Nucleus accumbens (tissue), 56 donors: ENCODE measurements at regions not wholly inside any gene's neighbourhood (a gene's known extent, or its start where the extent isn't known, plus 50 kb on each side); places are given as distances from the start of the nearest gene placed in this dataset.
"Not testable (repeated sequence)": the region's sequence is repeated elsewhere in the genome, so short reads cannot be mapped to it uniquely, and the experiment has no call there.

Experiments used
- DNase-seq, 56 donors: peaks; one replicate each; lab custom pipeline; 2025; lab: John Stamatoyannopoulos, UW

DNA sequence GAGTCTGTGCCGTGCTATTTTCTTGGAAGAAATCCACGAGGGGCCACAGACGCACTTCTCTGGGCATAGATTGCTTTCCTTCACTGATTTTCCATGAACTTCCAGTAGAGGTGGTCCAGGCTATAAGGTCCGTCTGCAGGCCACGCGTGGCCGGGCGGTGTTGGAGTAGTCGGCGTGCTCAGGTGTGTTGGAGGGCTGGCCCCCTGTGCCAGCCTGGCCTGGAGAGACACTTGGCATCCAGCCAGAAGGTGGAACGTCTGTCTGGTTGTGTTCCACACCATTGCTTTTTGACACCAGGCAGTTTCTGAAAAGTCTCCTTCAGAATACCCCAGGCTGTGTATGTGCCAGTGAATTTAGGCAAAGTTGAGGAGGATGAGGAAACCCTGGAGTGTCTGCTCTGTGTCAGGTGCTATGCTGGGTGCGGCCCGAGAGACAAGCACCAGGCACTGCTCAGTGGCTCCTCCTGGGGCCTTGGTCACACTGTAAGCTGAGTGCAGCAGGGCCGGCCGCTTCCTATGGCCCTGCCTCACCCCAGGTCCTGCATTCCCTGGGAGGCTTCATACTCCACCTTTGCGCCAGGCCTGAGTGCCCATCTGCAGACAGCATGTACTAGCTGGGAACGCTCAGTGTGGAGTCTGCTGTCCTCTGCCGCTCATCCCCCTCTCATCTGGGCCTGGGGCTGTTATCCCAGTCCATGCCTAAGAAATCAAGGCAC is 52.1 kb upstream of the TAMM41 start:
- DNase-seq, result no peak

DNA sequence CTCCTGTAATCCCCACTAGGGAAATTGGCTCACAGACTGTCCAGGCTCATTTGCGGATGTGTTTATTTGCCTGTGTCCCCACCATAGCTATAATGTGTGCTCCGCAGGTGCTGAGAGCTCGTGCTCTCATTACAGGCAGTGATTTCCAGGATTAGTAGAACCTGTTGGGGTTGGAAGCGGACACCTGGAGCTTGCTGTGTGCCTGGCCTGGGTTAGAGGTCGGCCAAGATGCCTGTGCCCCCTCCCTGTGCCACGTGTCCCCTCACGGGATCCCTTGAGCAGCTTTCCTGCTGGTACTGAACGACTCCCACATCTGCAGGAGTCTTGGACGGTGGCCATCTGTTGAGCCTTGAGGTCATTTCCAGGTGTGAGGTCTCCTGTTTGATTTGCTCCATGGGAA is 52.7 kb upstream of the TAMM41 start:
- not testable (repeated sequence) for DNase-seq

DNA sequence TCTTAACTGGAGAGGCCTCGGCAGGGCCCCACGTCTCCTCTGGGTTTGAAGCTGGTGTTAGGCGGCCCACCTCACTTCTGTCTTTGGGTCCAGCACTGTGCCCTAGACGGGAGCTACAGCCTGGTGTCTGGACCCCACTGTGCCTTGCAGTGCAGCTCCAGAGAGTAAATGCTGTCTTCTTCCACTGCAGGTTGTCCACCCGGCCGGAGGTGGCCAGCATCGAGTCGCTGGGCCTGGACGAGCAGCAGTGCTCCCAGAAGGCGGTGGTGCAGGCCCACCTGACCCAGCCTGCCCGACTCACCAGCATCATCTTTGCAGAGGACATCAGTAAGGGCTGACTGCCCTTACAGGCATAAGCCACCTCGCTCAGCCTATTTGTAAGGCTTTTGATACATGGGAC is 53.1 kb upstream of the TAMM41 start:
- no peak for DNase-seq

DNA sequence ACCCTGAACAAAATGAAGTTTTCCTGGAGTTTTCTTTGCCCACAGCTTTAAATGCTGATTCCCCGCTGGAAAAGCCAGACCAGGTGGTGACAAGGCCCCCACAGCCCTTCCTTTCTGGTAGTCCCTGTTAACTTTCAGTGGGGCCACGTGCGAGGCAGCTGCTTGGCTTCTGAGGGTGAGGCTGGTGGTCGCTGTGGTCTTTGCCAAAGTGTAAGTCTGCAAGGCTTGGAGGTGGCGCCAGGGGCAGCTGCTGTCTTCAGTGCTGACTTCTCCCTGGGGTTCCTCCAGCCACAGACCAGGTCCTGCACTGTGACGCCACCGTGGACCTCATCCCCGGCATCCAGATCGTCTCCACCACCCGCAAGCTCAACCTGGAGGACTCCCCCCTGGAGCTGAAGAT is 54.1 kb upstream of the TAMM41 start:
- DNase-seq, result no peak

DNA sequence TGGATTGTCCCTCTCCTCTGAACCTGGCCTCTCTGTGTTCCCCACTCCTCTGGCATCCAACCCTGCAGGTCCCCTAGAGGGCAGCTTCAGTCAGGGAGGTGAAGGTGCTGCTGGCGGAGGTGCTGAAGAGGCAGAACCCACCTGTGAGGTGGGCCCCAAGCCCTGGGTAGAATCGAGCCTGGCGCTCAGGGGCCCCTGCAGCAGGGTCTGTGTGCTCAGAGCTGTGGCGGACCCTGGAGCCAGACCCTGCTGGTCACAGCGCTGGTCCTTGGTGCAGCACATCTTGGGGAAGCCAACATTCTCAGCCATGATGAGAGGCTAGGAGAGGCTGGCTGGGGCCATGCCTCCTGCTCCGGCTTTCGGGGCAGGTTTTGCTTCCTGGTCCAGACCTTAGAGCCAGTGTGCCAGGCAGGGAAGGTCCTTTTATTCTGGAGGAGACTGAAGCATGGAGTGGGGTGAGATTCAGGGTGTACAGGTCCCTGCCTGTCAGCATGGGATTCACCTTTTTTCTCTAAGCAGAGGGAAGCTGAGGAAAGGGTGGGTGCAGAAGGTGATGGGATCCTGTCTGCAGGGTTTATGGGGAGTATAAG is 54.7 kb upstream of the TAMM41 start:
- DNase-seq, result no peak

DNA sequence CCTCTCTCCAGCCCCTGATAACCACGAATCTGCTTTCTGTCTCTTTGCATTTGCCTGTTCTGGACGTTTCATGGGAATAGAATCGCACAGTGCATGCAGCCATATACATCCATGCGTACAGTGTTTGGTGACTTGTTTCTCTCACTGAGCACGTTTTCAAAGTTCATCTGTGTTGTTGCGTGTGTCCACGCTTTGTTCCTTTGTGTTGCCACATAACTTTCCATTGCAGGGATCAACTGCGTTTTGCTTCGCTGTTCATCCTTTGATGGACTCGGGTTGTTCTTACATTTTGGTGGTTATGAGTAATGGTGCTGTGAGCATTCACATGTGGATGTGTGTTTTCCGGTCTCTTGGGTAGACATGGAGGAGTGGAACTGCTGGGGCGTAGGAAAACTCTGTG is 56.4 kb upstream of the TAMM41 start:
- DNase-seq, result no peak

DNA sequence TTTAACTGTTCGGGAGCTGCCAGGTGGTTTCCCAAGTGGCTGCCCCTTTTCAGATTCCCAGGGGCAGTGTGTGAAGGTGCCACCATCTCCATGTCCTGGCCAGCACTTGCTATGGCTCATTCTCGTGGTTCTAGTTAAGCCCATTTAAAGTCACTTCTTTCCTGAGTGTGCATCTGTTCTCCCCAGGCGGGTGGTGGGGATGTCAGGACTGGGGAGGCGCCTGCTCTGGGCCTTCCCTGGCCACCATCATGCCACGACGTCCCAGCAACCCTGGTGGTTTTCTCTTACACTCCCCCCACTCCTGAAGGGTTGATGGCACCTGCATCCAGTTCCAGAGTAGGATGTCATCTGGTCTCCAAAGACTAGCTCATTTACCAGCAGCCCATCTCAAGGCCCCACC is 56.8 kb upstream of the TAMM41 start:
- no peak for DNase-seq

DNA sequence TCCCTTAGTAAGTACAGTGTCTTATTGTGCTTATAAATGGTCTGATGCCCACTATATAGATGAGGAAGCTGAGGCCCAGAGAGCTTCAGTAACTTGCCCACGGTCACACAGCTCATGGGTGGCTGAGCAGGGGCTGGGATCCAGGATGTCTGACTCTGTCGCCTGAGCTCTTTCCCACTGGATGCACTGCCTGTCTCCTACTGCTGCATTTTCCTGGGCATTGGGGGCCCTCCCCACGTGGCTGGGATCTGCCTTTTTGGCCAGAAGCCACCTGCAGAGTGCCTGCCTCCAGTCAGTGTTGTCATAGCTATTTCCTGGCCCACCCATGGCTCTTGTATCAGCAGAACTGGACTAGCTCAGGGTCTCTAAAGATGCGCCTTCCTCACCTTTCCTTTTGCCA is 57.5 kb upstream of the TAMM41 start:
- DNase-seq, result no peak

DNA sequence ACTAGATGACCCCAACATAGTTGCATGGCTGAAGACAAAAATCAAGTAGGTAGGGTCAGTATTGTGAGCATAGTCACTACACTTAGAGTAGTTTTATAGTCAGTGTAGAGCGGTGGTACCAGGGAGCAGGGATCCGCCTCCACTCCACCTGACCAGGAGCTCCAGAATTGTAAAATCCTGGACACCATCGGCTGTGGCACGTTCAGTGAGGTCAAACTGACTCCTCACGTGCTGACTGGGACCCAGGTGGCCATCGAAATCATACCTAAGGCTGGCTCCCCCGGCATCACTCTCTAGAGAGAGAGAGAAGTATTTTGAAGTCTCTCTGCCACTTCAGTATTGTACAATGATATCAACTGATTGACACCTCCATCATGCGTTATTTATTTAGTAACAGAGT is 59.7 kb upstream of the TAMM41 start:
- no peak for DNase-seq

DNA sequence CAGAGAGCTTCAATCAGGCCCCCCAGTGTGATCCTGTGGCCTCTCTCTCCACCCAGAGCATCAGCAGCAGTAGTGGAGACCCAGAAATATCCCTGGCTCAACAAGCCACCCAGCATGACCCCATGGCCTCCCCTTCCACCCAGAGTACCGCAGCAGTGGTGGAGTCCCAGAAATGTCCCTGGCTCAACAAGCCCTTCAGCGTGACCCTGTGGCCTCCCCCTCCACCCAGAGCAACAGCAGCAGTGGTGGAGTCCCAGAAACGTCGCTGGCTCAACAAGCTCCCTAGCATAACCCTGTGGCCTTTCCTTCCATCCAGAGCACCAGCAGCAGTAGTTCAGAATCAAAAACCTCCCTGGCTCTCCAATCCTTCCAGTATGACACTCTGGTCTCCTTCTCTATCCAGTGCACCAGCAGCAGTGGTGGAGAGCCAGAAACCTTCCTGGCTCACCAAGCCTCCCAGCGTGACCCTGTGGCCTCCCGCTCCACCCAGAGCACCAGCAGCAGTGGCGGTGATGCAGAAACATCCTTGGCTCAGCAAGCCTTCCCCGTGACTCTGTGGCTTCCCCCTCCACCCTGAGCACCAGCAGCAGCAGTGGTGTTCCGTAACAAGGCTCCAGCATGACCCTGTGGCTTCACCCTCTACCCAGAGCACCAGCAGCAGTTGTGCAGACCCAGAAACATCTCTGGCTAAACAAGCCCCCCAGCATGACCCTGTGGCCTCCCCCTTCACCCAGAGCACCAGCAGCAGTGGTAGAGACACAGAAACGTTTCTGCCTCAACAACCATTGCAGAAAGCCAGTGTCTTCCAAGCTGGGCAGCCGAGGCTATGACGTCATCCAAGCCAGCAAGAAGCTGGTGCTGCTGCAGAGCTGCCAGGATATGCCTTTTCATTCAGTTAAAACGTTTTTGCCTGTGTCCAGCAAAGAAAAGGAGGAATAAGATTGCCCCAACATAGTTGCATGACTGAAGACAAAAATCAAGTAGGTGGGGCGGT is 61.3 kb upstream of the TAMM41 start:
- DNase-seq, result peak in 9 of 56 donors; percentile 2 to 36 (median 7)

DNA sequence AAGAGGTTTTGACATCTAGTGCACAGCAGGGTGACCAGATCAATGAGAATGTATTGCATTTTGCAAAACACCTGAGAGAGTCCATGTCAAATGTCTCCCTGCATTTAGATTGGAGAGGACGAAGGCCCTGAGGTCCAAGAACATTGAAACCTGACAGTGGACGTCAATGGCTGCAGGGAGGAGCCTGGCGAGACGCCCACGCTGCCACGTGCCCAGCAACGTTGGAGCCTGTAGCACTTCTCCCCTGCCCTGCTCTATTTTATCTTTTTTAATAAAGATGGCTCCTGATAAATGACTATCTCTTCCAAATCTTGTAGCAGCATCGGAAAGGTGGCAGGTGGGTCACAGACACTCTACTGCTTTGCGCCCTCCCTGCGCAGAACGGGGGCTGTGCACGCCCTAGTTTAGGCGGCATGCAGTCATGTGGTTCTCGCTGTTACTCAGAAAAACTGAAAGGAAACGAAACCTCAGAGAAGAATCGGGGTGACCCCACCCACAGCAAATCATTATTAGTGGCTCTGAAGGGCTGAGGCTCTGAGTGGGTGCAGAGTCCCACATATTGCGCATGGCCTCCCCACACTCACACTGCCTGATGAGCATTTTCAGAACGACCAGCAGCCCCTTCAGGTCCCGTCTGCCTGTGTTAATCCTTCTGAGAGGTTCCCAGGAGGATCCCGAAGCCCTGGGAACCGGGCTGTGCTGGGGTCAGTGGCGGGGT is 62.5 kb upstream of the TAMM41 start:
- DNase-seq, result no peak

DNA sequence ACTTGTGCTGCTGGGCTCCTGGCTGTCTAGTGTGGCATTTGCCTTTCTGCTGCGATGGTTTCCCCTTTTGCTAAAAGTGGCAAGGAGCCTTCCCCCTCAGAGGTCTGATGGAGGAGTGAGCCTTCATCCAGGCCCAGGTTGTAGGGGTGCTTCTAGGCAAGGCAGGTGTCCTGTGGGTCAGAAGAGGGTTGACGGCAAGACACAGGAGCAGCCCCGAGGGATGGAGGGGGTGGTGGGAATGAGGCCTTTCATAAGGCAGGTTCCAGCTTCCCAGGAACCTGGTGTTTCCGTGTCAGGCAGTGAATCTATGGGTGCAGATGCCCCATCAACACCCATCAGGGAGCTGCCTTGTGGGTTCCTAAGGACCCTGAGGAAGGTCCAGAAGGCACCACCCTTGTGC is 63.0 kb upstream of the TAMM41 start:
- DNase-seq, result no peak

DNA sequence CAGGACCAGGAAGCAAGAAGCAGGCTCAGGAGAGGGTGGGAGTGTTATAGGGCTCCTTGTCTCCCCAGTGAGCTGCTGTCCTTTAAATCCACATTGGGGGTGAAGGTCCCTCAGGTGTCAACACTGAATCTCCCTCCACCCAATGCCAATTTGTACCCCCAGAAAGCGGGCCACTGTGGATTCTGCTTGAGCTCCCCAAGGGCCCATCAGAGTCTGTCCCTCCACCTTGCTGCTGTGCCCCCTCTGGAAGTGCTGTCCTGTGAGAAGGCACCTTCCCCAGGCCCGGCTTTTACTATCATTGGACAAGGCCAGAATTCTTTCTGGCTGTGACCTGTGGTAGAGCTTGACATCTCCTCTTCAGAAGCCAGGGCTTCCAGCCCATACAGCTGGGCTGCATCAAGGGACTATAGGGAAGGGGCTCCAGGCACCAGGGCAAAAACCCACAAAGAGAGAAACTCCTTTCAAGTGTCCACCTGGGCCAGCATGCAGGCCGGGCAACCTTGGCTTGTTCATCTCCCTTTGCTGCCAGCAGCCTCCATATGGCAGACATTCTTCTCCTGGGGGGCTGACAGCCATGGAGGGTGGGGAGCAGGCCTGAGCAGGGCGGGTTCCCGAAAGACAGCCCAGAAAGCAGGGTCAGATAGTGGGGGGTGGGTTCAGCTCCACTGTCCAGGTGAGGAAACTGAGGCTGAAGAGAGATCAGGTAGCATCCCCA is 63.7 kb upstream of the TAMM41 start:
- DNase-seq, result not testable (repeated sequence)

DNA sequence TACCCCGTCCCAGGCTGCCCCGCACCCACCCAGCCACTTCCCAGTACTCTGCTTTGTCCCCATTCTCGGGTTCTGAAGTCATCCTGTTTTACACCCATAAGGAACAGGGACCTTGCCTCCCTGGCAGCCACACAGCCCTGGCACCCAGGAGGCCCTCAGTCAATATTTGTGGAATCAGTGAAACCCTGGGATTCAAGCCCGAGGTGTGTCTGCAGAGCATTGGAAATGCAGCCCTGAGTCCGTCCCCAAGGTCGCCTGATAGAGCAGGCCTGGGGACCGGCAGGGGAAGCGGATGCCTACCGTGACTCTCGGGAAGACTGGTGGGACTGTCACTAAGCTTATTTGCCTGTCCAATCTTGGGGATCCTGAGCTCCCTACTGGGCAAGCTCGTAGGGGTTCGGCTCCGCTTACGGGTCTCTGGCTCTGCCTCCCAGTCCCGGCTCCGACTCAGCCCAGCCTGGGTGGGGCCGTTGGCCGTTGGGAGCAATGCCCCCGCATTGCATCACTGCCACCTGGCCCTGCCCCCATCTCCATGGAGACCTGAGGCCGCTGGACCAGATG is 64.4 kb upstream of the TAMM41 start:
- DNase-seq, result no peak

DNA sequence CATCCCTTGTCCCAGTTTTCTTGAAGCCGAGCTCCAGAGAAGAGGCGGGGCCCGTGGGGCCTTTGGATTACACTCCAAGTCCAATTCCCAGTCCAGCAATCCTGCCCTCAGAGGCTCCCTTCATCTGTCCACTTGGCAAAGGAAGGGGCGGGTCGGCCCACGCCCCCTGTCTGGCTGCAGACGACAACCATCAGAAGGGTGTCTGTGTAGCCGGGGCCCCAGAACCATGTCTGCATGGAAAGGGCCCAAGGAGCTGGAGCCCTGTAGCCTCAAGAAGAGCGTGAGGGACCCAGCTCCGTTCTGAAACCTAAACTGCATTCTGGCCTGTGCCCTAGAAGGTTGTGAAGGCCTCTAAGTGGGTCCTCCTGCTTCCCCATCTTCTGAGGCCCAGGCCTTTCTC is 65.2 kb upstream of the TAMM41 start:
- not testable (repeated sequence) for DNase-seq

DNA sequence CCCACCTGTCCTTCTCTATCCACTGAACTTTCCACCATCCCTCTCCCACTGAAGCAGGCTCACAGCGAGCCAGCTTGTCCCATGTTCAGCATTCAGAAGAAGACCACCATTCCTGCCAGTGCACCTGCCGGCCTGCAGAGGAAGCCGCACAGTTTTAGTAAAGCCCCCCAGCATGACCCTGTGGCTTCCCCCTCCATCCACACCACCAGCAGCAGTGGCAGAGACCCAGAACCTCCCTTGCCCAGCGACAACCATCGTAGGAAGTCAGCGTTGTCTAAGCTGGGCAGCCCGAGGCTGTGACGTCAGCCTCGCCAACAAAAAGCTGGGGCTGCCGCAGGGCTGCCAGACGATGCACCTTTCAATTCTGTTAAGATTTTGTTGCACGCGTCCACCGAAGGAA is 66.6 kb upstream of the TAMM41 start:
- DNase-seq, result no peak

DNA sequence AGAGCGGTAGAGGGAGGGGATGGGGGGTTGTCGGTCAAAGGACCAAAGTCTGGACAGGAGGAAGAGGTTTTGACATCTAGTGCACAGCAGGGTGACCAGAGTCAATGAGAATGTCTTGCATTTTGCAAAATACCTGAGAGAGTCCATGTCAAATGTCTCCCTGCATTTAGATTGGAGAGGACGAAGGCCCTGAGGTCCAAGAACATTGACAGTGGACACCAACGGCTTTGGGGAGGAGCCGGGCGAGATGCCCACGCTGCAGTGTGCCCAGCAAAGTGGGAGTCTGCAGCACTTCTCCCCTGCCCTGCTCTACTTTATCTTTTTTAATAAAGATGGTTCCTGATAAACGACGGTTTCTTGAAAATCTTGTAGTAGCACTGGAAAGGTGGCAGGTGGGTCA is 67.4 kb upstream of the TAMM41 start:
- DNase-seq, result no peak

DNA sequence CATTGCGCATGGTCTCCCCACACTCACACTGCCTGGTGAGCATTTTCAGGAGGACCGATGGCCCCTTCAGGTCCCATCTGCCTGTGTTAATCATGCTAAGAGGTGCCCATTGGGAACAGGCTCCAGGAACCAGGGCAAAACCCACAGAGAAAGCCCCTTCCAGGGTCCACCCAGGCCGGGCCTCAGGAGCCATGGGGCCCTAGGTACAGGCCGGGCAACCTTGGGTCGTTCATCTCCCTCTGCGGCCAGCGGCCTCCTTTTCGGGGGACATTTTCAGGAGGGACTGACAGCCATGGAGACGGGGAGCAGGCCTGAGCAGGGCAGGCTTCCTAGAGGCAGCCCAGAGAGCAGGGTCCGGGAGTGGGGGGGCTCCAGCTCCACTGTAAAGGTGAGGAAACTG is 68.0 kb upstream of the TAMM41 start:
- no peak for DNase-seq

DNA sequence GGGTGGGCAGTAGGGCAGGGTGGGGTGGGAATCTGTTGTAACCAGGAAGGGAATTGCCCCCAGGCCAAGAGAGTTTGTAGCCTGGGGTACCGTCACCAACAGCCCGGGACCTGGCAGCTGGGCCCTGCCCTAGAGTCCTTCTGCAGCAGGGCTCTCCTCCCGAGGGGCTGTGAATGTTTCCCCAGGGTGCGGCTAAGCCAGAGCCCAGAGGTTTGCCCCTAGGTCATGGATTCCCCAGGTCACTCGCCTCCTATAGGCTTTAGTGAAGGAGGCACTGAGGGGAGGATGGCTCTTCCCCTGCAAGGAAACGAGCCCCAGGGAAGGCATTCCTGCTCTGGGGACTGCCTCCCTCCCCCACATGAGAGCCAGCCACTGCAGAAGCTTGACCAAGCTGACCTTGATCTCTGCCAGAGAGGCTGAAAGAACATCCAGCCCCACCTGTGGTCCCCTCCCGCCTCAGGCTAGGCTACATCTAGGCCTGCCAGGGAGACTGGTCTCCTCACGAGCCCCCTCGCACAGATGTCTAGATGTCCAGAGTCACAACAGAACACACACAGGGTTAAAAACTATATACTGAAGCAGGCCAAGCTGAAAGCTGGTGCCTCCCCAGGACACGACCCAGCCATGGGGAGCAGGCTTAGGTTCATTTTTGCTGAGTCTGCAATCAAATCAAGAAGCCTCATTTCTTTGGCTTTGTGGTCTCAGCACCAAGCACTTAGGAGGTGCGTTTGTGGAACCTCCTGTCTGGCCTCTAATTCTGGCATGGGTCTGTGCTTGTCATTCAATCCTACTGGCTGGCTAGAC is 69.1 kb upstream of the TAMM41 start:
- DNase-seq, result no peak
